ENCODE measurements at regions not wholly inside any gene's neighbourhood (a gene's known extent, or its start where the extent isn't known, plus 50 kb on each side); places are given as distances from the start of the nearest gene placed in this dataset.

DNA sequence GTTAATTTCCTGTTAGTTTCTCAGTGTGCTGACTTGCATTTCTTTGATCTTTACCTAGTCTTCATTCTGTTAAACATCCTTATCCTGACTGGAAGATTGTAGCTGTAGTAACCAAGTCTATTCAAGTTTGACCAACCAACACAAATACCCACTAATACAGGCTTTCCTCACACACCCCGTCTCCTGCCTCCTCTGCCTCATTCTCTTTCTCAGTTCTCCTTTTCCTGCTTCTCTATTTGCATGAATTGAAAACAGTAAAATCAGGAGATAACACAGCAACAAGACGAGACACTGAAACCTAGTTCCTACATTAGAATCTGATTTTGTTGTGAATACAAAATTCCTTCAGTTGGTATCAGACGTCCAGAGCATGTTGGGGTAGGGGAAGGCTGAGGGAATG lies 116.9 kb upstream of the ARPP21 start:
- no peaks in the 10 kb centered on the region for H3K9me1 ChIP-seq (replicated peaks; ENCODE audit: control insufficient read depth, extremely low read depth, insufficient read depth, low read length)
- H3K9me3 ChIP-seq (replicated peaks; ENCODE audit: control insufficient read depth, insufficient read depth, low read length): no peaks in the 10 kb centered on the region
- no peak overlapping the region for H3K27ac ChIP-seq (ENCODE audit: insufficient read depth, low read depth, low read length)
- intact Hi-C loops (cut with micrococcal nuclease): loop anchor here (2.0 to 5.0 kb wide), 2 partner anchors 100 to 410 kb away; no protein-coding TSS in a partner anchor
- CTCF ChIA-PET: interaction anchor here (1.3 to 1.5 kb wide), 2 partner anchors 9 to 17 kb away, joined by 3 read pairs; no protein-coding TSS in a partner anchor
- no peak overlapping the region for H3K4me3 ChIP-seq (replicated peaks in 1 of 3; ENCODE audit: insufficient read depth in 1 of 3, low read depth in 1 of 3, low read length in 3 of 3)
- no peaks in the 10 kb centered on the region for H4K20me1 ChIP-seq (replicated peaks; ENCODE audit: control insufficient read depth, extremely low read depth, insufficient read depth, low read length)
- POLR2A ChIA-PET: no interaction called here
- TF ChIP-seq, protein P1, sequence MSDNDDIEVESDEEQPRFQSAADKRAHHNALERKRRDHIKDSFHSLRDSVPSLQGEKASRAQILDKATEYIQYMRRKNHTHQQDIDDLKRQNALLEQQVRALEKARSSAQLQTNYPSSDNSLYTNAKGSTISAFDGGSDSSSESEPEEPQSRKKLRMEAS (IDR thresholded peaks at IDR 0.05; ENCODE audit: insufficient read depth, insufficient read length): no peak
- TF ChIP-seq, protein P2, sequence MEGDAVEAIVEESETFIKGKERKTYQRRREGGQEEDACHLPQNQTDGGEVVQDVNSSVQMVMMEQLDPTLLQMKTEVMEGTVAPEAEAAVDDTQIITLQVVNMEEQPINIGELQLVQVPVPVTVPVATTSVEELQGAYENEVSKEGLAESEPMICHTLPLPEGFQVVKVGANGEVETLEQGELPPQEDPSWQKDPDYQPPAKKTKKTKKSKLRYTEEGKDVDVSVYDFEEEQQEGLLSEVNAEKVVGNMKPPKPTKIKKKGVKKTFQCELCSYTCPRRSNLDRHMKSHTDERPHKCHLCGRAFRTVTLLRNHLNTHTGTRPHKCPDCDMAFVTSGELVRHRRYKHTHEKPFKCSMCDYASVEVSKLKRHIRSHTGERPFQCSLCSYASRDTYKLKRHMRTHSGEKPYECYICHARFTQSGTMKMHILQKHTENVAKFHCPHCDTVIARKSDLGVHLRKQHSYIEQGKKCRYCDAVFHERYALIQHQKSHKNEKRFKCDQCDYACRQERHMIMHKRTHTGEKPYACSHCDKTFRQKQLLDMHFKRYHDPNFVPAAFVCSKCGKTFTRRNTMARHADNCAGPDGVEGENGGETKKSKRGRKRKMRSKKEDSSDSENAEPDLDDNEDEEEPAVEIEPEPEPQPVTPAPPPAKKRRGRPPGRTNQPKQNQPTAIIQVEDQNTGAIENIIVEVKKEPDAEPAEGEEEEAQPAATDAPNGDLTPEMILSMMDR (IDR thresholded peaks at IDR 0.05; ENCODE audit: extremely low read depth in 1 of 2, insufficient read depth in 1 of 2, low read depth in 1 of 2, low read length in 2 of 2): no peak
- TF ChIP-seq GATA2 (IDR thresholded peaks at IDR 0.05; ENCODE audit: insufficient read depth, insufficient read length, low read depth, low read length) (no peak), FOS (IDR thresholded peaks at IDR 0.05; ENCODE audit: borderline replicate concordance, insufficient read depth, low read length) (no peak), MYC (IDR thresholded peaks at IDR 0.05; ENCODE audit: low read depth, low read length) (no peak), POLR2AphosphoS5 (IDR thresholded peaks at IDR 0.05; ENCODE audit: insufficient read depth, low read depth, low read length) (no peak), JUN (IDR thresholded peaks at IDR 0.05; ENCODE audit: borderline replicate concordance, insufficient read depth, insufficient read length, low read depth) (no peak), EZH2 (IDR thresholded peaks at IDR 0.05; ENCODE audit: borderline replicate concordance, low read depth, low read length, severe bottlenecking) (no peak), POLR2A (IDR thresholded peaks at IDR 0.05; ENCODE audit: low read depth, low read length) (no peak)
- H2AFZ ChIP-seq (ENCODE audit: low read depth, low read length): no peak overlapping the region
- no peaks in the 10 kb centered on the region for H3K36me3 ChIP-seq (ENCODE audit: control insufficient read depth in 2 of 2, extremely low read depth in 1 of 2, insufficient read depth in 2 of 2, low read length in 2 of 2)
- no peak overlapping the region for H3K9ac ChIP-seq (replicated peaks; ENCODE audit: extremely low read depth, insufficient read depth, low read length)
- dilution Hi-C loops (cut with MboI; ENCODE audit: extremely low pct_ligation_motif_present, low sequenced_read_pairs): no loop called here
- no peak overlapping the region for H3K4me2 ChIP-seq (ENCODE audit: insufficient read depth, low read length)
- H3K27me3 ChIP-seq (ENCODE audit: control insufficient read depth in 2 of 2, insufficient read depth in 2 of 2, low read length in 2 of 2): no peaks in the 10 kb centered on the region
- H3K79me2 ChIP-seq (ENCODE audit: control insufficient read depth, insufficient read depth, low read length): no peaks in the 10 kb centered on the region
- DNase-seq (ENCODE audit: low read depth, low spot score) (no peak), FAIRE-seq (no peak)
- BruUV-seq (replicated peaks): no TSS peak
- H3K4me1 ChIP-seq (ENCODE audit: control insufficient read depth, extremely low read depth, insufficient read depth, low read length): peaks cover 10% of the 10 kb centered on the region

All from endothelial cell of umbilical vein (primary cell).